CD4-positive, alpha-beta T cell (primary cell): ENCODE measurements at regions not wholly inside any gene's neighbourhood (a gene's known extent, or its start where the extent isn't known, plus 50 kb on each side); places are given as distances from the start of the nearest gene placed in this dataset.
A peak's percentile ranks its signal among the peaks of the same experiment; 100 is the strongest.

Source experiments
- ATAC-seq: fragments of 200-7000 bp; cut with Tn5 transposase; one replicate; pipeline ENCODE4 v1.10.0; 2022; ENCODE audit warnings: mild to moderate bottlenecking; ENCODE audit not compliant: poor library complexity
- CTCF ChIA-PET: fragments of 350-600 bp; sonication (Branson Sonifier 250); formaldehyde crosslinking; loops from one replicate; lab custom pipeline; 2021; ENCODE audit warnings: antibody characterized with exemption, inconsistent platforms; lab: Charles Lee
- POLR2A ChIA-PET: fragments of 350-600 bp; sonication (Branson Sonifier 250); formaldehyde crosslinking; loops from one replicate; lab custom pipeline; 2021; ENCODE audit warnings: antibody characterized with exemption, inconsistent platforms; lab: Charles Lee
- DNase-seq, 14 experiments: peaks; one replicate each; pipeline ENCODE4 v3.0.0-alpha.2; 2013 to 2020; ENCODE audit warnings: mixed read lengths in 2 of 14
- H3K27ac ChIP-seq, 2 donors: one replicate each; pipeline versions ENCODE4 v1.5.1 to v1.7.0; 2013; ENCODE audit warnings: low read length in 2 of 2, low read depth in 1 of 2, mild to moderate bottlenecking in 1 of 2
- H3K27me3 ChIP-seq, 2 experiments: 1 replicate in 1 of 2; 2 replicates in 1 of 2; pipeline versions ENCODE4 v1.6.1 to v1.7.0; 2013; ENCODE audit warnings: low read length in 2 of 2, control low read depth in 1 of 2, mild to moderate bottlenecking in 1 of 2, moderate library complexity in 1 of 2; ENCODE audit not compliant: insufficient read depth in 2 of 2, control insufficient read depth in 1 of 2
- H3K36me3 ChIP-seq: one replicate; pipeline ENCODE4 v1.6.1; 2013; ENCODE audit warnings: low read length, control low read depth; ENCODE audit not compliant: insufficient read depth
- H3K4me1 ChIP-seq: one replicate; pipeline ENCODE4 v1.6.1; 2013; ENCODE audit warnings: low read length, control low read depth; ENCODE audit not compliant: insufficient read depth
- H3K4me3 ChIP-seq: one replicate; pipeline ENCODE4 v1.5.1; 2013; ENCODE audit warnings: mild to moderate bottlenecking, low read length, moderate library complexity
- H3K9me3 ChIP-seq, 2 experiments: 1 replicate in 1 of 2; 2 replicates in 1 of 2; pipeline versions ENCODE4 v1.6.1 to v1.7.0; 2013; ENCODE audit warnings: low read length in 2 of 2, mild to moderate bottlenecking in 2 of 2, control low read depth in 1 of 2, moderate library complexity in 1 of 2; ENCODE audit not compliant: control insufficient read depth in 1 of 2, insufficient read depth in 1 of 2
- H3K27ac Mint-ChIP-seq: one replicate; pipeline ENCODE4 v1.8.0; 2020; ENCODE audit warnings: mixed read lengths
- H3K27me3 Mint-ChIP-seq: one replicate; pipeline ENCODE4 v1.8.0; 2021; ENCODE audit warnings: mixed read lengths
- H3K36me3 Mint-ChIP-seq: one replicate; pipeline ENCODE4 v1.8.0; 2021; ENCODE audit warnings: low read depth, mixed read lengths
- H3K4me1 Mint-ChIP-seq: one replicate; pipeline ENCODE4 v1.8.0; 2021; ENCODE audit warnings: low read depth, mixed read lengths
- H3K4me3 Mint-ChIP-seq: one replicate; pipeline ENCODE4 v1.8.0; 2020; ENCODE audit warnings: mild to moderate bottlenecking, mixed read lengths
- H3K9me3 Mint-ChIP-seq: one replicate; pipeline ENCODE4 v1.8.0; 2020; ENCODE audit warnings: mixed read lengths
- CTCF ChIP-seq: fragments of 200-600 bp; IDR thresholded peaks from one replicate; pipeline ENCODE4 v1.8.0; 2022; ENCODE audit warnings: antibody characterized with exemption, mild to moderate bottlenecking
- intact Hi-C, 2 experiments: fragments of 100-400 bp; cut with DNase I in 1 of 2; cut with micrococcal nuclease in 1 of 2; formaldehyde crosslinking; loops; one replicate each; pipeline versions ENCODE4 v1.15.1 to v1.9.0; 2023 to 2025; cut with DNase I, micrococcal nuclease

DNA sequence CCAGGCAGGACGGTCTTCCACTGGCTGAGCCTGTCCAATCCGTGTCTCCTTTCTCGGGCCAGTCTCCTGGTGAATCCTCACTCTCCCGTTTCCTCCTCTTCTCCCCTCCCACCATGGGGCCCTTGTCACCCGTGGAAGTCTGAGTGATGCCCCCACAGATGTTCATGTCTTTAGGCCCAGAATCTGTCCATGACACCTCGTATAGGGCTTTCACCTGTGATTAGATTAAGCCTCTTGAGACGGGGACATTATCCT is 193.5 kb downstream of the ZFP36L2 start:
- Histone ChIP-seq H3K4me3 (no peak overlapping the region), H3K36me3 (no peaks in the 10 kb centered on the region), H3K4me1 (peaks cover 21% of the 10 kb centered on the region), H3K27me3 (no peaks in the 10 kb centered on the region), H3K27ac (no peak overlapping the region), H3K9me3 (no peaks in the 10 kb centered on the region)
- no peaks in the 10 kb centered on the region for H3K27me3 Mint-ChIP-seq
- no peaks in the 10 kb centered on the region for H3K9me3 Mint-ChIP-seq
- intact Hi-C loops: no loop called here
- TF ChIP-seq CTCF: no peak
- H3K4me3 Mint-ChIP-seq: peak overlapping the region; percentile 38
- ChIA-PET POLR2A (interaction anchor here (1.0 to 1.3 kb wide), 2 partner anchors 99 to 564 kb away, joined by 3 read pairs; no protein-coding TSS in a partner anchor), CTCF (no interaction called here)
- DNase-seq (no peak), ATAC-seq (no peak)
- peaks cover 30% of the 10 kb centered on the region for H3K4me1 Mint-ChIP-seq
- H3K36me3 Mint-ChIP-seq: no peaks in the 10 kb centered on the region
- H3K27ac Mint-ChIP-seq: peak overlapping the region; percentile 22

- ChIA-PET POLR2A (interaction anchor here (0.6 to 1.5 kb wide), 5 partner anchors 9 to 564 kb away, joined by 3 to 4 read pairs (median 3); partner anchors contain the start of gene ZFP36L2), CTCF (no interaction called here)
- Histone ChIP-seq H3K4me1 (peaks cover 21% of the 10 kb centered on the region), H3K27me3 (no peaks in the 10 kb centered on the region), H3K36me3 (no peaks in the 10 kb centered on the region), H3K27ac (no peak overlapping the region), H3K4me3 (no peak overlapping the region), H3K9me3 (no peaks in the 10 kb centered on the region)
- H3K9me3 Mint-ChIP-seq: no peaks in the 10 kb centered on the region
- no peak for TF ChIP-seq CTCF
- H3K27ac Mint-ChIP-seq: peak overlapping the region; percentile 22
- no peaks in the 10 kb centered on the region for H3K27me3 Mint-ChIP-seq
- intact Hi-C loops: no loop called here
- H3K4me3 Mint-ChIP-seq: peak overlapping the region; percentile 31
- peak in 1 of 14 experiments; percentile 10 for DNase-seq
- ATAC-seq: no peak
- H3K36me3 Mint-ChIP-seq: no peaks in the 10 kb centered on the region
- peaks cover 30% of the 10 kb centered on the region for H3K4me1 Mint-ChIP-seq
These were observed 194.0 kb downstream of the ZFP36L2 start for GRCh38 chr2:43032213-43033015.

GRCh38 chr2:43031471-43032212 is 194.8 kb downstream of the ZFP36L2 start:
- DNase-seq: no peak
- Histone ChIP-seq H3K4me3 (no peak overlapping the region), H3K36me3 (no peaks in the 10 kb centered on the region), H3K9me3 (no peaks in the 10 kb centered on the region), H3K27ac (no peak overlapping the region), H3K27me3 (no peaks in the 10 kb centered on the region), H3K4me1 (peaks cover 21% of the 10 kb centered on the region)
- TF ChIP-seq CTCF: no peak
- intact Hi-C loops: no loop called here
- Mint-ChIP-seq H3K36me3 (no peaks in the 10 kb centered on the region), H3K9me3 (no peaks in the 10 kb centered on the region), H3K4me3 (no peak overlapping the region), H3K27me3 (no peaks in the 10 kb centered on the region), H3K4me1 (peaks cover 30% of the 10 kb centered on the region), H3K27ac (no peak overlapping the region)
- POLR2A ChIA-PET: interaction anchor here (0.6 to 1.5 kb wide), 4 partner anchors 8 to 565 kb away, joined by 3 to 4 read pairs (median 3); partner anchors contain the start of gene ZFP36L2
- ATAC-seq: no peak
- CTCF ChIA-PET: no interaction called here
